Naive thymus-derived CD8-positive, alpha-beta T cell (primary cell): ENCODE measurements at regions not wholly inside any gene's neighbourhood (a gene's known extent, or its start where the extent isn't known, plus 50 kb on each side); places are given as distances from the start of the nearest gene placed in this dataset.
"Not testable (repeated sequence)": the region's sequence is repeated elsewhere in the genome, so short reads cannot be mapped to it uniquely, and the experiment has no call there.

Experiments used
- ATAC-seq, 2 donors: fragments of 150-1000 bp; cut with Tn5 transposase in 1 of 2; sonication (Bioruptor Pico), chemical (Tn5 transposase) in 1 of 2; 1 replicate in 1 of 2; 2 replicates in 1 of 2; pipeline ENCODE4 v1.10.0; 2021; ENCODE audit warnings: mild to moderate bottlenecking in 2 of 2, moderate library complexity in 2 of 2
- POLR2A ChIA-PET: fragments of 350-600 bp; sonication (Branson Sonifier 250); formaldehyde crosslinking; loops from one replicate; lab custom pipeline; 2021; ENCODE audit warnings: antibody characterized with exemption; lab: Charles Lee
- DNase-seq, 10 donors: peaks; one replicate each; pipeline versions ENCODE4 v3.0.0 to v3.0.0-alpha.2; 2020 to 2022
- H3K27ac Mint-ChIP-seq, 10 donors: one replicate each; pipeline ENCODE4 v1.8.0; 2020 to 2022; ENCODE audit warnings: mild to moderate bottlenecking in 10 of 10, mixed read lengths in 10 of 10, moderate library complexity in 4 of 10, inconsistent platforms in 1 of 10
- H3K27me3 Mint-ChIP-seq, 5 donors: one replicate each; pipeline ENCODE4 v1.8.0; 2021 to 2022; ENCODE audit warnings: mixed read lengths in 5 of 5
- H3K36me3 Mint-ChIP-seq, 3 donors: one replicate each; pipeline ENCODE4 v1.8.0; 2020 to 2022; ENCODE audit warnings: mixed read lengths in 3 of 3, mild to moderate bottlenecking in 2 of 3, inconsistent platforms in 1 of 3
- H3K4me1 Mint-ChIP-seq, 4 donors: one replicate each; pipeline ENCODE4 v1.8.0; 2021 to 2022; ENCODE audit warnings: mixed read lengths in 4 of 4
- H3K4me3 Mint-ChIP-seq, 10 donors: one replicate each; pipeline ENCODE4 v1.8.0; 2020 to 2022; ENCODE audit warnings: mild to moderate bottlenecking in 10 of 10, mixed read lengths in 10 of 10, moderate library complexity in 6 of 10, inconsistent platforms in 1 of 10
- H3K9me3 Mint-ChIP-seq, 9 donors: one replicate each; pipeline ENCODE4 v1.8.0; 2020 to 2022; ENCODE audit warnings: mixed read lengths in 9 of 9, mild to moderate bottlenecking in 3 of 9, inconsistent platforms in 1 of 9, moderate library complexity in 1 of 9

DNA sequence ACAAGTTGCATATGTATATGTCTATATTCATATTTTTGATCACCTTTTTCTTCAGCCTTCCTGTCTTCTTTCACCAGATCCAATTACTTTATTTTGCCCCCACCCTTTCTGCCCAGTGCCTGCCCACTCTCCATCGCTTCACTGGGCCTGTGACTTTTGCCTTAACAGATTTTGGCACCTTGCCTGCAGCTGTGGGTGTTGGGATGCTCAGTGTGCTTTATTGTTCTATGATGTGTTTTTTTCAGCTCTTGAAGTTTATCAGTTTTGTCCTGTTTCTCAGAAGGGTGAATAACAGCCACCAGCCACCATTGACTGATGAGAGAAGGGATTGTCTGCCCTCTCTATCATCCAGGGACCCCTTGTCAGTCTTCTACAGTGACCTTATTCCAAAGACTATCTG, 77.2 kb upstream of the GALNT7 start:
- Mint-ChIP-seq H3K4me3 (no peak overlapping the region), H3K27ac (peak overlapping the region in 1 of 10 donors; percentile 62), H3K36me3 (no peaks in the 10 kb centered on the region), H3K9me3 (peaks cover 0 to 7% (median 0%) of the 10 kb centered on the region in 9 donors), H3K27me3 (peaks cover 0 to 7% (median 4%) of the 10 kb centered on the region in 5 donors), H3K4me1 (peaks cover 0 to 2% (median 0%) of the 10 kb centered on the region in 4 donors)
- POLR2A ChIA-PET = no interaction called here
- ATAC-seq = no peak
- no peak for DNase-seq

GRCh38 chr4:173091958-173092357, 76.7 kb upstream of the GALNT7 start:
- POLR2A ChIA-PET = no interaction called here
- ATAC-seq = no peak
- no peak for DNase-seq
- no peak overlapping the region for H3K27ac Mint-ChIP-seq
- H3K4me1 Mint-ChIP-seq = peaks cover 0 to 2% (median 0%) of the 10 kb centered on the region in 4 donors
- no peak overlapping the region for H3K4me3 Mint-ChIP-seq
- peaks cover 0 to 5% (median 2%) of the 10 kb centered on the region in 5 donors for H3K27me3 Mint-ChIP-seq
- peaks cover 0 to 7% (median 0%) of the 10 kb centered on the region in 9 donors for H3K9me3 Mint-ChIP-seq
- H3K36me3 Mint-ChIP-seq = no peaks in the 10 kb centered on the region

DNA sequence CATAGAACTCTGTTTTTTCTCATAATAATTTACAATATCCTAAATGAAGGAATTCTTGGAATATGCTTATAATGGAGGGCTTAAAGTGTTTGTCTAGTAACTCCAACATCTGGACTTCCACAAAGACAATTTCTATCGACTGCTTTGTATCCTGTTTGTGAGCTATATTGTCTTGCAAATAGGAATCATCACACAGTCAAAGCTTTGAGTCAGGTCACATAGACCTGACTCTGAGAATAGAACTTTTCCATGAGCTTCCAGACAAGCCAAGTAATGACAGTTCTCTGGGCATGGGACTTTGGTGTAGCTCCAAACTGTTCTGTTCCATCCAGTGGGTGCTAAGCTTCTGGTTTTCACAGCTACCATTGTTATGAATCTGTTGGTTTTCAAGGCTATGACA, 75.2 kb upstream of the GALNT7 start:
- H3K4me1 Mint-ChIP-seq = no peaks in the 10 kb centered on the region
- POLR2A ChIA-PET = no interaction called here

GRCh38 chr4:173094739-173095421, 73.7 kb upstream of the GALNT7 start:
- no peak overlapping the region for H3K27ac Mint-ChIP-seq
- no peak overlapping the region for H3K4me3 Mint-ChIP-seq
- no peaks in the 10 kb centered on the region for H3K9me3 Mint-ChIP-seq
- POLR2A ChIA-PET = no interaction called here
- DNase-seq = no peak
- peaks cover 0 to 4% (median 0%) of the 10 kb centered on the region in 5 donors for H3K27me3 Mint-ChIP-seq
- no peaks in the 10 kb centered on the region for H3K36me3 Mint-ChIP-seq
- ATAC-seq = no peak
- H3K4me1 Mint-ChIP-seq = no peaks in the 10 kb centered on the region

More for the DNA sequence above, 75.2 kb upstream of the GALNT7 start:
- ATAC-seq (no peak), DNase-seq (no peak)
- H3K27me3 Mint-ChIP-seq = peaks cover 0 to 2% (median 0%) of the 10 kb centered on the region in 5 donors
- H3K9me3 Mint-ChIP-seq = no peaks in the 10 kb centered on the region
- no peak overlapping the region for H3K4me3 Mint-ChIP-seq
- no peak overlapping the region for H3K27ac Mint-ChIP-seq
- H3K36me3 Mint-ChIP-seq = no peaks in the 10 kb centered on the region

DNA sequence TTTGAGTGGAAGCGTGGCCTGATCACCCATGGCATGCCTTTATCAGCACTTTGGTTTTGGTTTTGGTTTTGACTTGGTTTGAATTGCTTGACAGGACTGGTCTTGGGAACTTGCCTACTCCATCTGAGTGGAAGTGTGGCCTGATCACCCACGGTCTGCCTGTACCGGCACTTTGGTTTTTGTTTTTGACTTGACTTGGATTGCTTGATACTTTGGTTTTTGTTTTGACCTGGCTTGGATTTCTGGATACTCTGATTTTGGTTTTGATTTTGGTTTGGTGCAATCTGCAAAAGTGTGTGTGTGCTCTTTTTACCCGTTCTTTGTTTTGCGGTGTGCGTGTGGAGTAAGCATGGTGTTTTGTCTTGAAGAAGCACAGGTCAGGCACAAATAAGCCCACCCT, 69.2 kb upstream of the GALNT7 start:
- H3K36me3 Mint-ChIP-seq, H3K4me1 Mint-ChIP-seq, DNase-seq, POLR2A ChIA-PET, H3K27me3 Mint-ChIP-seq, ATAC-seq, H3K9me3 Mint-ChIP-seq, H3K4me3 Mint-ChIP-seq: not testable (repeated sequence)
- peak overlapping the region in 1 of 10 donors; percentile 42 for H3K27ac Mint-ChIP-seq

DNA sequence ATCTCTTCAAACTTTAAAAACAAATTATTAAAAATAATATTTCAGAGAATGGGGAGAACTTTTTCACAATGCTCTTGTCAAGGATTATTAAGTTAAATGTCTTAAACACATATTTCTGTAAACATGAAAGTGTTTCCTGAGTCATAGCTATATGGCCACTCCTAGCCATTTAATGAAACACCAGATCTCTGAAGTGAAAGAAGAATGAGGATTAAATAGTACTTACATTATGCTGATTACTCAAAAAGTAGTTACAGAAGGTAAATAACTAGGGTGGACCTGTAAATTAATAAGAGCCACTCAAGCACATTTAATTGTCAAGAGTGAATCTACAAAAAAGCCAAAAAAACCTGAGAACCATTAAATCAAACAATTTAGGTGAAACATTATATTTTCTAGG, 57.6 kb upstream of the GALNT7 start:
- Mint-ChIP-seq H3K9me3 (peaks cover 0 to 5% (median 0%) of the 10 kb centered on the region in 9 donors), H3K4me3 (no peak overlapping the region), H3K4me1 (no peaks in the 10 kb centered on the region), H3K36me3 (peaks cover 0 to 10% (median 1%) of the 10 kb centered on the region in 3 donors), H3K27ac (no peak overlapping the region), H3K27me3 (no peaks in the 10 kb centered on the region)
- POLR2A ChIA-PET = no interaction called here
- no peak for DNase-seq
- ATAC-seq = no peak

GRCh38 chr4:173117430-173117829, 51.2 kb upstream of the GALNT7 start:
- H3K4me1 Mint-ChIP-seq, POLR2A ChIA-PET, H3K9me3 Mint-ChIP-seq, DNase-seq, H3K4me3 Mint-ChIP-seq, H3K36me3 Mint-ChIP-seq, H3K27me3 Mint-ChIP-seq, H3K27ac Mint-ChIP-seq, ATAC-seq: not testable (repeated sequence)
